GM23338 (cell line): ENCODE measurements at regions not wholly inside any gene's neighbourhood (a gene's known extent, or its start where the extent isn't known, plus 50 kb on each side); places are given as distances from the start of the nearest gene placed in this dataset.

Source experiments
- TF ChIP-seq, protein P1 (sequence below), 2 experiments: fragments of 200-600 bp in 1 of 2; sonication (generic) in 1 of 2; conservative IDR thresholded peaks; 2 replicates each; pipeline versions ENCODE4 v1.5.1 to v1.6.1; 2016 to 2017; ENCODE audit warnings: antibody characterized with exemption in 2 of 2, low read depth in 2 of 2, mild to moderate bottlenecking in 2 of 2, moderate library complexity in 1 of 2
- TF ChIP-seq, protein P2 (sequence below): IDR thresholded peaks from 2 replicates; pipeline ENCODE4 v1.6.1; 2016; ENCODE audit warnings: antibody characterized with exemption

DNA sequence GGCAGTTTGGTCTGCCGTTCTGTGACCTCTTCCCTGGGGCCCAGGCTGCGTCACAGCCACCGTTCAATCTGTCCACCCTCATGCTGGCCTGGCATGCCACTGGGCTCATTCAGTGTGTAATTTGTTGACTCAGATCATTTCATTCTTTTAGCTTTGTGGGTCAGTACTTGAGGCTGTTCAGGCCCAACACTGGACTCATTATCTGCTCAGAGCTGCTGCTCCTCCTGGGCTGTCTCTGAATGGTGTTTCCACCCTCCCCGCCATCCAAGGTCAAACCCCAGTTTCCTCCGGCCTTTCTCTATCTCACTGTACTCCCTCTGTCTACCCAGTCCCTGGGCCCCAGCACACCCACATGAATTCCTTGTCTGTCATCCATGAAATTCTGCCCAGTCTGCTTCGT, 152.4 kb upstream of the NCK2 start:
- TF ChIP-seq, protein P1, sequence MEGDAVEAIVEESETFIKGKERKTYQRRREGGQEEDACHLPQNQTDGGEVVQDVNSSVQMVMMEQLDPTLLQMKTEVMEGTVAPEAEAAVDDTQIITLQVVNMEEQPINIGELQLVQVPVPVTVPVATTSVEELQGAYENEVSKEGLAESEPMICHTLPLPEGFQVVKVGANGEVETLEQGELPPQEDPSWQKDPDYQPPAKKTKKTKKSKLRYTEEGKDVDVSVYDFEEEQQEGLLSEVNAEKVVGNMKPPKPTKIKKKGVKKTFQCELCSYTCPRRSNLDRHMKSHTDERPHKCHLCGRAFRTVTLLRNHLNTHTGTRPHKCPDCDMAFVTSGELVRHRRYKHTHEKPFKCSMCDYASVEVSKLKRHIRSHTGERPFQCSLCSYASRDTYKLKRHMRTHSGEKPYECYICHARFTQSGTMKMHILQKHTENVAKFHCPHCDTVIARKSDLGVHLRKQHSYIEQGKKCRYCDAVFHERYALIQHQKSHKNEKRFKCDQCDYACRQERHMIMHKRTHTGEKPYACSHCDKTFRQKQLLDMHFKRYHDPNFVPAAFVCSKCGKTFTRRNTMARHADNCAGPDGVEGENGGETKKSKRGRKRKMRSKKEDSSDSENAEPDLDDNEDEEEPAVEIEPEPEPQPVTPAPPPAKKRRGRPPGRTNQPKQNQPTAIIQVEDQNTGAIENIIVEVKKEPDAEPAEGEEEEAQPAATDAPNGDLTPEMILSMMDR (conservative IDR thresholded peaks at IDR 0.05; ENCODE audit: low read depth in 2 of 2), result no peak
- TF ChIP-seq, protein P2, sequence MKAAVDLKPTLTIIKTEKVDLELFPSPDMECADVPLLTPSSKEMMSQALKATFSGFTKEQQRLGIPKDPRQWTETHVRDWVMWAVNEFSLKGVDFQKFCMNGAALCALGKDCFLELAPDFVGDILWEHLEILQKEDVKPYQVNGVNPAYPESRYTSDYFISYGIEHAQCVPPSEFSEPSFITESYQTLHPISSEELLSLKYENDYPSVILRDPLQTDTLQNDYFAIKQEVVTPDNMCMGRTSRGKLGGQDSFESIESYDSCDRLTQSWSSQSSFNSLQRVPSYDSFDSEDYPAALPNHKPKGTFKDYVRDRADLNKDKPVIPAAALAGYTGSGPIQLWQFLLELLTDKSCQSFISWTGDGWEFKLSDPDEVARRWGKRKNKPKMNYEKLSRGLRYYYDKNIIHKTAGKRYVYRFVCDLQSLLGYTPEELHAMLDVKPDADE, result no peak
